GM12878 (cell line): ENCODE measurements at regions not wholly inside any gene's neighbourhood (a gene's known extent, or its start where the extent isn't known, plus 50 kb on each side); places are given as distances from the start of the nearest gene placed in this dataset.

Experiments used
- ATAC-seq: fragments of 200-7000 bp; cut with Tn5 transposase; 3 replicates; pipeline ENCODE4 v1.9.1; 2020; ENCODE audit warnings: mild to moderate bottlenecking, moderate library complexity
- BruUV-seq: library from RNA; stranded (reverse); fragments of 400-500 nt; replicated peaks from 2 replicates; lab custom pipeline; 2021; lab: Mats Ljungman, UMichigan
- CTCF ChIA-PET: fragments of 300-600 bp; sonication (Branson Sonifier 250); formaldehyde crosslinking; extraction: SDS; loops from one replicate; lab custom pipeline; 2021; ENCODE audit warnings: inconsistent platforms; lab: Yijun Ruan, JAX
- POLR2A ChIA-PET: fragments of 350-600 bp; formaldehyde crosslinking; extraction: SDS; loops from one replicate; lab custom pipeline; 2021; ENCODE audit warnings: inconsistent platforms; lab: Charles Lee
- RAD21 ChIA-PET: fragments of 300-600 bp; sonication (Branson Sonifier 250); formaldehyde crosslinking; loops from one replicate; lab custom pipeline; 2023; ENCODE audit warnings: antibody characterized with exemption; ENCODE audit not compliant: unreplicated experiment; lab: Charles Lee
- SMC1A ChIA-PET: fragments of 300-600 bp; sonication (Branson Sonifier 250); formaldehyde crosslinking; loops from one replicate; lab custom pipeline; 2023; ENCODE audit not compliant: unreplicated experiment, uncharacterized antibody; lab: Charles Lee
- DNase-seq: peaks from one replicate; pipeline ENCODE4 v3.0.0-alpha.2; 2011; ENCODE audit warnings: low read depth, low spot score
- FAIRE-seq: peaks from 3 replicates; lab custom pipeline; 2011; peaks lifted over from hg19 to GRCh38; lab: Jason Lieb, UNC
- H2AFZ ChIP-seq: 2 replicates; pipeline ENCODE4 v1.6.0; 2011; ENCODE audit warnings: low read depth, low read length, control low read depth; ENCODE audit not compliant: control insufficient read depth
- H3K27ac ChIP-seq: 2 replicates; pipeline ENCODE4 v1.5.1; 2011; ENCODE audit warnings: control low read depth; ENCODE audit not compliant: control insufficient read depth, insufficient read depth
- H3K27me3 ChIP-seq, 2 experiments: replicated peaks in 1 of 2; 2 replicates each; pipeline versions ENCODE4 v1.6.0 to v1.6.1; 2011; ENCODE audit warnings: low read length in 1 of 2; ENCODE audit not compliant: control insufficient read depth in 2 of 2, insufficient read depth in 2 of 2
- H3K36me3 ChIP-seq, 2 experiments: 2 replicates each; pipeline ENCODE4 v1.5.1; 2011; ENCODE audit warnings: low read length in 1 of 2; ENCODE audit not compliant: control insufficient read depth in 2 of 2, insufficient read depth in 2 of 2
- H3K4me1 ChIP-seq: 2 replicates; pipeline ENCODE4 v1.6.1; 2011; ENCODE audit warnings: mild to moderate bottlenecking, low read length, moderate library complexity, mixed read lengths; ENCODE audit not compliant: control insufficient read depth, insufficient read depth
- H3K4me2 ChIP-seq: 2 replicates; pipeline ENCODE4 v1.6.0; 2011; ENCODE audit warnings: control low read depth; ENCODE audit not compliant: control insufficient read depth, insufficient read depth
- H3K4me3 ChIP-seq: fragments of 200-600 bp; sonication (generic); 2 replicates; pipeline ENCODE4 v1.5.1; 2016
- H3K79me2 ChIP-seq: 2 replicates; pipeline ENCODE4 v1.6.0; 2011; ENCODE audit warnings: low read length; ENCODE audit not compliant: control insufficient read depth, insufficient read depth
- H3K9ac ChIP-seq: 2 replicates; pipeline ENCODE4 v1.8.0; 2011; ENCODE audit warnings: low read length, control low read depth, mixed read lengths; ENCODE audit not compliant: control insufficient read depth, insufficient read depth
- H3K9me3 ChIP-seq: replicated peaks from 3 replicates; pipeline ENCODE4 v1.5.1; 2011; ENCODE audit warnings: mild to moderate bottlenecking, low read length; ENCODE audit not compliant: control insufficient read depth, insufficient read depth
- H4K20me1 ChIP-seq: 2 replicates; pipeline ENCODE4 v1.6.0; 2011; ENCODE audit not compliant: control insufficient read depth, insufficient read depth
- ATF3 ChIP-seq: IDR thresholded peaks from 2 replicates; pipeline ENCODE4 v1.6.1; 2011; ENCODE audit warnings: low read depth, mild to moderate bottlenecking, low read length, moderate library complexity, borderline replicate concordance; ENCODE audit errors: extremely low read depth
- CBX3 ChIP-seq: fragments of 200-600 bp; sonication (generic); IDR thresholded peaks from 2 replicates; pipeline ENCODE4 v1.6.1; 2016; ENCODE audit warnings: low read depth, borderline replicate concordance
- ETV6 ChIP-seq, 2 experiments: fragments of 450-650 bp in 1 of 2; IDR thresholded peaks in 1 of 2; conservative IDR thresholded peaks in 1 of 2; 2 replicates each; pipeline ENCODE4 v1.6.1; 2014; ENCODE audit warnings: antibody characterized with exemption in 1 of 2, borderline replicate concordance in 1 of 2, low read depth in 1 of 2, mild to moderate bottlenecking in 1 of 2, moderate library complexity in 1 of 2
- MYC ChIP-seq: IDR thresholded peaks from 2 replicates; pipeline ENCODE4 v1.6.1; 2011; ENCODE audit warnings: mild to moderate bottlenecking, low read length, moderate library complexity, inconsistent platforms; ENCODE audit not compliant: insufficient read depth, insufficient replicate concordance, insufficient read length, severe bottlenecking
- SREBF1 ChIP-seq: IDR thresholded peaks from 2 replicates; pipeline ENCODE4 v1.6.1; 2012; ENCODE audit warnings: mild to moderate bottlenecking, low read length
- TARDBP ChIP-seq: IDR thresholded peaks from 2 replicates; pipeline ENCODE4 v1.6.1; 2016; ENCODE audit warnings: borderline replicate concordance
- ZBTB40 ChIP-seq: fragments of 450-650 bp; IDR thresholded peaks from 2 replicates; pipeline ENCODE4 v1.6.1; 2016; ENCODE audit warnings: mild to moderate bottlenecking, moderate library complexity, borderline replicate concordance
- WGBS: methylation state at CpG from one replicate; pipeline ENCODE4 v1.1.6; 2016; ENCODE audit warnings: low lambda C conversion rate; ENCODE audit not compliant: insufficient replicate concordance, insufficient coverage; ENCODE audit errors: missing lambda C conversion rate; 5-methylcytosine and 5-hydroxymethylcytosine counted together
- in situ Hi-C: fragments of 300-500 bp; cut with MboI; formaldehyde crosslinking; loops from 9 replicates; pipeline ENCODE4 v1.14.3; 2018; ENCODE audit warnings: mixed read lengths
- intact Hi-C: fragments of 100-400 bp; cut with micrococcal nuclease; formaldehyde crosslinking; loops from one replicate; pipeline ENCODE4 v1.14.2; 2022; ENCODE audit not compliant: unreplicated experiment

GRCh38 chr10:109701633-109702215, 221.6 kb downstream of the XPNPEP1 start:
- DNase-seq (no peak), ATAC-seq (no peak), FAIRE-seq (no peak)
- Histone ChIP-seq H3K79me2 (no peaks in the 10 kb centered on the region), H3K36me3 (no peaks in the 10 kb centered on the region), H3K4me1 (no peaks in the 10 kb centered on the region), H3K9me3 (no peaks in the 10 kb centered on the region), H3K9ac (no peak overlapping the region), H4K20me1 (no peaks in the 10 kb centered on the region), H2AFZ (no peak overlapping the region), H3K27ac (no peak overlapping the region), H3K4me3 (no peak overlapping the region), H3K27me3 (no peaks in the 10 kb centered on the region), H3K4me2 (no peak overlapping the region)
- TF ChIP-seq TARDBP (no peak), SREBF1 (no peak), ATF3 (no peak), MYC (no peak), ZBTB40 (no peak), CBX3 (no peak), ETV6 (conservative IDR thresholded peaks at IDR 0.05 in 1 of 2, IDR thresholded peaks at IDR 0.05 in 1 of 2; ENCODE audit: borderline replicate concordance in 1 of 2, low read depth in 1 of 2) (no peak)
- ChIA-PET SMC1A (no interaction called here), CTCF (no interaction called here), POLR2A (no interaction called here), RAD21 (no interaction called here)
- 2% methylated on average over 5 of the region's 5 CpGs for WGBS
- intact Hi-C loops (no loop called here), in situ Hi-C loops (no loop called here)
- no TSS peak for BruUV-seq
